ENCODE measurements at regions not wholly inside any gene's neighbourhood (a gene's known extent, or its start where the extent isn't known, plus 50 kb on each side); places are given as distances from the start of the nearest gene placed in this dataset.

DNA sequence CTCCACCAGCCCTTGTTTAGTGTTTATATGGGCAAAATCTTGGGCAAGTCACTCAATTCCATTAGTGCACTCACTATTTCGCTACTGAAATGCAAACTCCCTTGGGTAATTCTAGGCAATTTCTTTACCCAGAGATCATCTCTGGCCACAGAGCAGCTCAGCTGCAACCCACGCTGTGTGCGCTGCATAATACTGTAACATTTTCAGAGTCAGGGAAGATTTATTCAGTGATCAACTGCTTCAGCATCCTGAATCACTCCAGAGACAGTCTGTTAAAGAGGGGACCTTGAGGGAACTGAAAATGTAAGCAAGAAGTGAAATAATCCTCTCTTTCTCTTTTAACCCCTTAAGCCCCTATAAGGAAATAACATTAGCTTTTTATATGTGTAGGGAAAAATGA lies 189.6 kb upstream of the FBXL4 start:
- no peaks in the 10 kb centered on the region for H4K20me1 ChIP-seq (ENCODE audit: insufficient read depth, low read length)
- H3K9me3 ChIP-seq (ENCODE audit: low read length), result no peaks in the 10 kb centered on the region
- H3K4me3 ChIP-seq (ENCODE audit: low read depth, low read length, poor library complexity, severe bottlenecking), result no peak overlapping the region
- H3K4me2 ChIP-seq (ENCODE audit: low read length), result no peak overlapping the region
- ChIA-PET POLR2A (interaction anchor here (0.7 kb wide), 1 partner anchor 32 kb away, joined by 3 read pairs; no protein-coding TSS in a partner anchor), CTCF (ENCODE audit: unreplicated experiment) (no interaction called here)
- H3K4me1 ChIP-seq (ENCODE audit: insufficient read depth, low read length, poor library complexity, severe bottlenecking), result no peaks in the 10 kb centered on the region
- intact Hi-C loops (cut with micrococcal nuclease; ENCODE audit: unreplicated experiment), result no loop called here
- no peak overlapping the region for H2AFZ ChIP-seq (ENCODE audit: low read length)
- no TSS peak for BruUV-seq (replicated peaks)
- H3K36me3 ChIP-seq (ENCODE audit: insufficient read depth, low read length), result no peaks in the 10 kb centered on the region
- TF ChIP-seq, protein P1, sequence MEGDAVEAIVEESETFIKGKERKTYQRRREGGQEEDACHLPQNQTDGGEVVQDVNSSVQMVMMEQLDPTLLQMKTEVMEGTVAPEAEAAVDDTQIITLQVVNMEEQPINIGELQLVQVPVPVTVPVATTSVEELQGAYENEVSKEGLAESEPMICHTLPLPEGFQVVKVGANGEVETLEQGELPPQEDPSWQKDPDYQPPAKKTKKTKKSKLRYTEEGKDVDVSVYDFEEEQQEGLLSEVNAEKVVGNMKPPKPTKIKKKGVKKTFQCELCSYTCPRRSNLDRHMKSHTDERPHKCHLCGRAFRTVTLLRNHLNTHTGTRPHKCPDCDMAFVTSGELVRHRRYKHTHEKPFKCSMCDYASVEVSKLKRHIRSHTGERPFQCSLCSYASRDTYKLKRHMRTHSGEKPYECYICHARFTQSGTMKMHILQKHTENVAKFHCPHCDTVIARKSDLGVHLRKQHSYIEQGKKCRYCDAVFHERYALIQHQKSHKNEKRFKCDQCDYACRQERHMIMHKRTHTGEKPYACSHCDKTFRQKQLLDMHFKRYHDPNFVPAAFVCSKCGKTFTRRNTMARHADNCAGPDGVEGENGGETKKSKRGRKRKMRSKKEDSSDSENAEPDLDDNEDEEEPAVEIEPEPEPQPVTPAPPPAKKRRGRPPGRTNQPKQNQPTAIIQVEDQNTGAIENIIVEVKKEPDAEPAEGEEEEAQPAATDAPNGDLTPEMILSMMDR (conservative IDR thresholded peaks at IDR 0.05; ENCODE audit: low read length), result no peak
- no peak for TF ChIP-seq EZH2phosphoT487 (IDR thresholded peaks at IDR 0.05; ENCODE audit: borderline replicate concordance, low read depth, low read length)
- H3K9me2 ChIP-seq (ENCODE audit: insufficient read depth, low read length), result no peaks in the 10 kb centered on the region
- no peak for DNase-seq (ENCODE audit: low spot score)
- no peaks in the 10 kb centered on the region for H3K79me2 ChIP-seq (ENCODE audit: insufficient read depth, low read depth, low read length)
- H3K27ac ChIP-seq (ENCODE audit: low read depth, low read length, poor library complexity, severe bottlenecking), result no peak overlapping the region

DNA sequence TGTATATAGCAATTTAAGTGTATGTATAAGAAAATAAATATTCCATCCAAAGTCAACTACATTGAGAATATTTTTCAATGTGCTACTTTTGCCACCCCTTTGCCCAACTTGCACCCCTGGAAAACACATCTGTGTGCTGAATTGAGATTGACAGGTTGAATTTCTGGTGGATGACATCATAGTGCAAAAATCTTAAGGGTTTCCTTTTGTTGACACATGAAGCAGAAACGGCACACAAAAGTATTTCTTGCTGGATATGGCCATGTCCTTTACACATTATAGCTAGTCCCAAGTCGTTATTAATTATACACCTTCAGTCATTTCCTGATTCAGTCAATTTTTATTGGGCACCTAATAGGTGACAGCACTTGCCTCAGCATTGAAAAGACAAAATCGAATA lies 188.7 kb upstream of the FBXL4 start:
- CTCF ChIA-PET (ENCODE audit: unreplicated experiment), result no interaction called here
- no peaks in the 10 kb centered on the region for H3K9me2 ChIP-seq (ENCODE audit: insufficient read depth, low read length)
- H3K27ac ChIP-seq (ENCODE audit: low read depth, low read length, poor library complexity, severe bottlenecking), result no peak overlapping the region
- no peak overlapping the region for H3K4me2 ChIP-seq (ENCODE audit: low read length)
- POLR2A ChIA-PET, result no interaction called here
- no peak overlapping the region for H2AFZ ChIP-seq (ENCODE audit: low read length)
- no peaks in the 10 kb centered on the region for H3K9me3 ChIP-seq (ENCODE audit: low read length)
- no peaks in the 10 kb centered on the region for H4K20me1 ChIP-seq (ENCODE audit: insufficient read depth, low read length)
- H3K79me2 ChIP-seq (ENCODE audit: insufficient read depth, low read depth, low read length), result no peaks in the 10 kb centered on the region
- intact Hi-C loops (cut with micrococcal nuclease; ENCODE audit: unreplicated experiment), result no loop called here
- no peaks in the 10 kb centered on the region for H3K4me1 ChIP-seq (ENCODE audit: insufficient read depth, low read length, poor library complexity, severe bottlenecking)
- H3K36me3 ChIP-seq (ENCODE audit: insufficient read depth, low read length), result no peaks in the 10 kb centered on the region
- DNase-seq (ENCODE audit: low spot score), result no peak
- H3K4me3 ChIP-seq (ENCODE audit: low read depth, low read length, poor library complexity, severe bottlenecking), result no peak overlapping the region
- TF ChIP-seq, protein P1 (conservative IDR thresholded peaks at IDR 0.05; ENCODE audit: low read length), result no peak
- no peak for TF ChIP-seq EZH2phosphoT487 (IDR thresholded peaks at IDR 0.05; ENCODE audit: borderline replicate concordance, low read depth, low read length)
- BruUV-seq (replicated peaks), result no TSS peak

DNA sequence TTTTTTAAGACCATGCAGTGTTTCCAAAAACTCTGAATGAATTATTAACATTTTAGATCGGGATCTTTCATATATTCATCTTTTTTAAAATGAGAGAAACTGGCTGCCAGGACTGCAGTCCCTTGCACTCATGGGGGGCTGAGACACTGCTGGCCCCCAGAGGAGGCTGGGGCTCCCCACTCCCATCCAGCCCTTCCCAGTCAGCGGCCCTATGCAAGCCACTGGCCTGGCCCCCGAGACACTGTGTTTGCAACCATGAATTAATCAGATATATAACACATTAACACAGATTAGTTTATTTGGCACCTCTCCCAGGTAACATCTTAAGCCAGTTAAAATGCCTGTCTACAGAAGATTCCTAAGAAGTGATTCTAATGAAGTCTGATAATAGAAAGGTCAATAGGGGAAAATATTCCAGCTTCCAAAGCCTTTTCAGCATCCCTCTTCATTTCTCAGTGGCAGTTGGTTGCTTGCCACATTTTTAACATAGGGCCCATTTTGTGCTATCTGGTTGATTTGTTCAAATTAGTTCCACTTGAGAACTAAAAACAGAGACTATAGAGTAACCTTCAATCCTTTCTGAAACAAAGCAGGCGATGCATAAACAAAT lies 184.4 kb upstream of the FBXL4 start:
- Histone ChIP-seq H3K27ac (ENCODE audit: low read depth, low read length, poor library complexity, severe bottlenecking) (no peak overlapping the region), H3K9me2 (ENCODE audit: insufficient read depth, low read length) (no peaks in the 10 kb centered on the region), H3K4me3 (ENCODE audit: low read depth, low read length, poor library complexity, severe bottlenecking) (no peak overlapping the region), H4K20me1 (ENCODE audit: insufficient read depth, low read length) (no peaks in the 10 kb centered on the region), H3K79me2 (ENCODE audit: insufficient read depth, low read depth, low read length) (no peaks in the 10 kb centered on the region), H2AFZ (ENCODE audit: low read length) (no peak overlapping the region), H3K36me3 (ENCODE audit: insufficient read depth, low read length) (no peaks in the 10 kb centered on the region), H3K9me3 (ENCODE audit: low read length) (no peaks in the 10 kb centered on the region), H3K4me1 (ENCODE audit: insufficient read depth, low read length, poor library complexity, severe bottlenecking) (no peaks in the 10 kb centered on the region), H3K4me2 (ENCODE audit: low read length) (no peak overlapping the region)
- TF ChIP-seq EZH2phosphoT487 (IDR thresholded peaks at IDR 0.05; ENCODE audit: borderline replicate concordance, low read depth, low read length), result no peak
- TF ChIP-seq, protein P1 (conservative IDR thresholded peaks at IDR 0.05; ENCODE audit: low read length), result no peak
- intact Hi-C loops (cut with micrococcal nuclease; ENCODE audit: unreplicated experiment), result no loop called here
- no peak for DNase-seq (ENCODE audit: low spot score)
- BruUV-seq (replicated peaks), result no TSS peak
- POLR2A ChIA-PET, result no interaction called here
- CTCF ChIA-PET (ENCODE audit: unreplicated experiment), result no interaction called here
